Left ventricle myocardium inferior (tissue), 1 donor: ENCODE measurements at regions not wholly inside any gene's neighbourhood (a gene's known extent, or its start where the extent isn't known, plus 50 kb on each side); places are given as distances from the start of the nearest gene placed in this dataset.

Source experiments
- DNase-seq: peaks from one replicate; pipeline ENCODE4 v3.0.0-alpha.2; 2020
- H3K27ac ChIP-seq: fragments of 200-600 bp; replicated peaks from 2 replicates; pipeline ENCODE4 v1.8.0; 2021
- H3K27me3 ChIP-seq: fragments of 200-600 bp; 2 replicates; pipeline ENCODE4 v1.8.0; 2021; ENCODE audit warnings: low read depth
- H3K36me3 ChIP-seq: fragments of 200-600 bp; 2 replicates; pipeline ENCODE4 v1.8.0; 2021
- H3K4me1 ChIP-seq: fragments of 200-600 bp; 2 replicates; pipeline ENCODE4 v1.8.0; 2021
- H3K4me3 ChIP-seq: fragments of 200-600 bp; 2 replicates; pipeline ENCODE4 v1.8.0; 2021; ENCODE audit warnings: mild to moderate bottlenecking, moderate library complexity
- H3K9me3 ChIP-seq: fragments of 200-600 bp; replicated peaks from 2 replicates; pipeline ENCODE4 v1.8.0; 2021
- CTCF ChIP-seq: fragments of 200-600 bp; IDR thresholded peaks from 2 replicates; pipeline ENCODE4 v1.8.0; 2021; ENCODE audit warnings: antibody characterized with exemption, mild to moderate bottlenecking, borderline replicate concordance
- intact Hi-C: fragments of 100-400 bp; cut with micrococcal nuclease; formaldehyde crosslinking; loops from one replicate; pipeline ENCODE4 v1.11.0; 2022
- donor health status: DM: no; HTN: yes; CAD: no; lungs with severe emphysema.

- intact Hi-C loops, result no loop called here
- no peak for TF ChIP-seq CTCF
Measured at GRCh38 chr21:16530656-16531055, 800.9 kb downstream of the USP25 start.

GRCh38 chr21:16532840-16533239, 803.1 kb downstream of the USP25 start:
- Histone ChIP-seq H3K27ac (peak overlapping the region; percentile 91), H3K36me3 (no peaks in the 10 kb centered on the region), H3K27me3 (no peaks in the 10 kb centered on the region), H3K4me1 (peaks cover 22% of the 10 kb centered on the region), H3K9me3 (peaks cover 19% of the 10 kb centered on the region), H3K4me3 (peak overlapping the region; percentile 64)
- no peak for DNase-seq
- intact Hi-C loops, result no loop called here
- no peak for TF ChIP-seq CTCF

More at GRCh38 chr21:16530656-16531055, 800.9 kb downstream of the USP25 start:
- H3K27ac ChIP-seq, result no peak overlapping the region
- peaks cover 19% of the 10 kb centered on the region for H3K9me3 ChIP-seq
- peaks cover 20% of the 10 kb centered on the region for H3K4me1 ChIP-seq
- no peak for DNase-seq
- no peaks in the 10 kb centered on the region for H3K27me3 ChIP-seq
- no peaks in the 10 kb centered on the region for H3K36me3 ChIP-seq
- H3K4me3 ChIP-seq, result no peak overlapping the region

GRCh38 chr21:16533692-16534407, 804.1 kb downstream of the USP25 start:
- intact Hi-C loops, result no loop called here

GRCh38 chr21:16534408-16535101, 804.8 kb downstream of the USP25 start:
- Histone ChIP-seq H3K9me3 (peaks cover 19% of the 10 kb centered on the region), H3K27me3 (no peaks in the 10 kb centered on the region), H3K36me3 (no peaks in the 10 kb centered on the region), H3K4me3 (peak overlapping the region; percentile 64), H3K4me1 (peaks cover 34% of the 10 kb centered on the region), H3K27ac (peak overlapping the region; percentile 91)
- DNase-seq, result peak; percentile 80
- TF ChIP-seq CTCF, result no peak
- intact Hi-C loops, result loop anchor here (5.0 kb wide), 1 partner anchor 112 kb away; no protein-coding TSS in a partner anchor

More at GRCh38 chr21:16533692-16534407, 804.1 kb downstream of the USP25 start:
- H3K9me3 ChIP-seq, result peaks cover 19% of the 10 kb centered on the region
- peak overlapping the region; percentile 91 for H3K27ac ChIP-seq
- H3K4me3 ChIP-seq, result peak overlapping the region; percentile 64
- peaks cover 33% of the 10 kb centered on the region for H3K4me1 ChIP-seq
- no peaks in the 10 kb centered on the region for H3K36me3 ChIP-seq
- no peak for TF ChIP-seq CTCF
- no peak for DNase-seq
- no peaks in the 10 kb centered on the region for H3K27me3 ChIP-seq

- peaks cover 34% of the 10 kb centered on the region for H3K4me1 ChIP-seq
- peaks cover 5% of the 10 kb centered on the region for H3K36me3 ChIP-seq
- TF ChIP-seq CTCF, result no peak
- no peaks in the 10 kb centered on the region for H3K27me3 ChIP-seq
- peaks cover 17% of the 10 kb centered on the region for H3K9me3 ChIP-seq
- H3K27ac ChIP-seq, result peak overlapping the region; percentile 91
- H3K4me3 ChIP-seq, result peak overlapping the region; percentile 64
- peak; percentile 79 for DNase-seq
- intact Hi-C loops, result loop anchor here (5.0 kb wide), 1 partner anchor 113 kb away; no protein-coding TSS in a partner anchor
Measured at GRCh38 chr21:16535102-16535422, 805.3 kb downstream of the USP25 start.
